PC-9 (cell line): ENCODE measurements at regions not wholly inside any gene's neighbourhood (a gene's known extent, or its start where the extent isn't known, plus 50 kb on each side); places are given as distances from the start of the nearest gene placed in this dataset.

ENCODE experiments used
- BruUV-seq: library from RNA; stranded (reverse); fragments of 400-500 nt; replicated peaks from 2 replicates; lab custom pipeline; 2021; lab: Mats Ljungman, UMichigan
- CTCF ChIA-PET: fragments of 300-600 bp; sonication (Branson Sonifier 250); formaldehyde crosslinking; loops from one replicate; lab custom pipeline; 2022; ENCODE audit warnings: antibody characterized with exemption; lab: Charles Lee
- POLR2A ChIA-PET: fragments of 300-600 bp; sonication (Branson Sonifier 250); formaldehyde crosslinking; loops from one replicate; lab custom pipeline; 2022; ENCODE audit warnings: antibody characterized with exemption; ENCODE audit not compliant: unreplicated experiment; lab: Charles Lee
- DNase-seq, 2 experiments: peaks; one replicate each; pipeline versions ENCODE4 v3.0.0 to v3.0.0-alpha.2; 2015 to 2022; ENCODE audit warnings: mixed read lengths in 1 of 2
- H2AFZ ChIP-seq: fragments of 200-600 bp; sonication (generic); 2 replicates; pipeline ENCODE4 v1.8.1; 2017; ENCODE audit warnings: antibody characterized with exemption
- H3F3A ChIP-seq: fragments of 200-600 bp; sonication (generic); 2 replicates; pipeline ENCODE4 v1.8.1; 2017; ENCODE audit warnings: antibody characterized with exemption, mild to moderate bottlenecking, low read depth; ENCODE audit not compliant: insufficient read depth
- H3K27ac ChIP-seq: fragments of 200-600 bp; sonication (generic); 2 replicates; pipeline ENCODE4 v1.6.1; 2016; ENCODE audit warnings: mixed run types
- H3K27me3 ChIP-seq: fragments of 200-600 bp; sonication (generic); 2 replicates; pipeline ENCODE4 v1.6.1; 2016; ENCODE audit warnings: low read depth, mixed run types; ENCODE audit not compliant: insufficient read depth
- H3K36me3 ChIP-seq: fragments of 200-600 bp; sonication (generic); 2 replicates; pipeline ENCODE4 v1.6.1; 2016; ENCODE audit warnings: low read depth, mixed run types
- H3K4me1 ChIP-seq: fragments of 200-600 bp; sonication (generic); replicated peaks from 2 replicates; pipeline ENCODE4 v1.6.1; 2016; ENCODE audit warnings: mixed run types; ENCODE audit not compliant: insufficient read depth
- H3K4me2 ChIP-seq: fragments of 200-600 bp; sonication (generic); 2 replicates; pipeline ENCODE4 v1.6.1; 2017; ENCODE audit warnings: mixed run types
- H3K4me3 ChIP-seq: fragments of 200-600 bp; sonication (generic); 2 replicates; pipeline ENCODE4 v1.6.1; 2016; ENCODE audit warnings: mixed run types
- H3K79me2 ChIP-seq: fragments of 200-600 bp; sonication (generic); 2 replicates; pipeline ENCODE4 v1.6.1; 2017; ENCODE audit warnings: low read depth, mixed run types
- H3K9me2 ChIP-seq: fragments of 200-600 bp; sonication (generic); 2 replicates; pipeline ENCODE4 v1.8.1; 2017; ENCODE audit warnings: mild to moderate bottlenecking; ENCODE audit not compliant: insufficient read depth
- H3K9me3 ChIP-seq: fragments of 200-600 bp; sonication (generic); 2 replicates; pipeline ENCODE4 v1.8.1; 2016; ENCODE audit warnings: low read depth; ENCODE audit not compliant: insufficient read depth
- H4K20me1 ChIP-seq: fragments of 200-600 bp; sonication (generic); 2 replicates; pipeline ENCODE4 v1.8.1; 2017; ENCODE audit not compliant: insufficient read depth
- CTCF ChIP-seq: fragments of 200-600 bp; sonication (generic); conservative IDR thresholded peaks from 2 replicates; pipeline ENCODE4 v1.6.1; 2017; ENCODE audit warnings: mixed run types, antibody characterized with exemption, mild to moderate bottlenecking, moderate library complexity
- EZH2 ChIP-seq: fragments of 200-600 bp; sonication (generic); IDR thresholded peaks from 2 replicates; pipeline ENCODE4 v1.8.0; 2017; ENCODE audit warnings: antibody characterized with exemption, low read depth
- intact Hi-C: fragments of 100-400 bp; cut with micrococcal nuclease; formaldehyde crosslinking; loops from one replicate; pipeline ENCODE4 v1.10.0; 2022; ENCODE audit not compliant: unreplicated experiment

- TF ChIP-seq EZH2: no peak
- TF ChIP-seq CTCF: no peak
- ChIA-PET POLR2A (interaction anchor here (0.8 kb wide), 1 partner anchor 50 kb away, joined by 6 read pairs; no protein-coding TSS in a partner anchor), CTCF (no interaction called here)
- BruUV-seq: no TSS peak
- DNase-seq: no peak
- H4K20me1 ChIP-seq: no peaks in the 10 kb centered on the region
- H3K4me3 ChIP-seq: no peak overlapping the region
- H3K4me1 ChIP-seq: peaks cover 17% of the 10 kb centered on the region
- no peaks in the 10 kb centered on the region for H3K9me3 ChIP-seq
- H3K9me2 ChIP-seq: no peaks in the 10 kb centered on the region
- no peaks in the 10 kb centered on the region for H3K79me2 ChIP-seq
- H3F3A ChIP-seq: peaks cover 15% of the 10 kb centered on the region
- H3K27ac ChIP-seq: no peak overlapping the region
- H3K36me3 ChIP-seq: no peaks in the 10 kb centered on the region
- H2AFZ ChIP-seq: no peak overlapping the region
- no peak overlapping the region for H3K4me2 ChIP-seq
- no peaks in the 10 kb centered on the region for H3K27me3 ChIP-seq
- intact Hi-C loops: no loop called here
Measured at GRCh38 chr5:159854916-159855315, 61.4 kb upstream of the ADRA1B start.

- H3K9me2 ChIP-seq: no peaks in the 10 kb centered on the region
- TF ChIP-seq CTCF (no peak), EZH2 (no peak)
- no peak overlapping the region for H3K27ac ChIP-seq
- H3K9me3 ChIP-seq: no peaks in the 10 kb centered on the region
- H2AFZ ChIP-seq: no peak overlapping the region
- no TSS peak for BruUV-seq
- H3K36me3 ChIP-seq: no peaks in the 10 kb centered on the region
- intact Hi-C loops: no loop called here
- H3K4me3 ChIP-seq: no peak overlapping the region
- H4K20me1 ChIP-seq: no peaks in the 10 kb centered on the region
- ChIA-PET POLR2A (interaction anchor here (0.7 to 0.8 kb wide), 2 partner anchors 38 to 51 kb away, joined by 3 to 6 read pairs; no protein-coding TSS in a partner anchor), CTCF (no interaction called here)
- no peak overlapping the region for H3K4me2 ChIP-seq
- DNase-seq: no peak
- peaks cover 9% of the 10 kb centered on the region for H3F3A ChIP-seq
- H3K27me3 ChIP-seq: no peaks in the 10 kb centered on the region
- peaks cover 10% of the 10 kb centered on the region for H3K4me1 ChIP-seq
- H3K79me2 ChIP-seq: no peaks in the 10 kb centered on the region
Measured at GRCh38 chr5:159855476-159856191, 60.6 kb upstream of the ADRA1B start.

GRCh38 chr5:159858871-159859270 is 57.4 kb upstream of the ADRA1B start:
- Histone ChIP-seq H3K4me3 (no peak overlapping the region), H4K20me1 (no peaks in the 10 kb centered on the region), H3K36me3 (no peaks in the 10 kb centered on the region), H3K27ac (no peak overlapping the region), H3F3A (no peaks in the 10 kb centered on the region), H3K9me3 (no peaks in the 10 kb centered on the region), H2AFZ (no peak overlapping the region), H3K79me2 (no peaks in the 10 kb centered on the region), H3K4me2 (no peak overlapping the region), H3K4me1 (no peaks in the 10 kb centered on the region), H3K9me2 (no peaks in the 10 kb centered on the region), H3K27me3 (no peaks in the 10 kb centered on the region)
- no peak for DNase-seq
- ChIA-PET POLR2A (no interaction called here), CTCF (no interaction called here)
- no TSS peak for BruUV-seq
- no peak for TF ChIP-seq EZH2
- no peak for TF ChIP-seq CTCF
- intact Hi-C loops: no loop called here
